SW 1271 (cell line): ENCODE measurements at regions not wholly inside any gene's neighbourhood (a gene's known extent, or its start where the extent isn't known, plus 50 kb on each side); places are given as distances from the start of the nearest gene placed in this dataset.
"Not testable (repeated sequence)": the region's sequence is repeated elsewhere in the genome, so short reads cannot be mapped to it uniquely, and the experiment has no call there.

Experiments used
- DNase-seq, 2 experiments: peaks; one replicate each; lab custom pipeline; 2025; lab: John Stamatoyannopoulos, UW

GRCh38 chr6:170044836-170045562 is 245.9 kb downstream of the DLL1 start:
- no peak for DNase-seq

- DNase-seq, result no peak
Measured at GRCh38 chr6:170043881-170044790, 246.7 kb downstream of the DLL1 start.

- no peak for DNase-seq
Measured at GRCh38 chr6:170043150-170043819, 247.6 kb downstream of the DLL1 start.

GRCh38 chr6:170042596-170043118 is 248.2 kb downstream of the DLL1 start:
- DNase-seq, result no peak

- DNase-seq, result no peak
Measured at GRCh38 chr6:170042123-170042522, 248.8 kb downstream of the DLL1 start.

GRCh38 chr6:170041526-170041925 is 249.4 kb downstream of the DLL1 start:
- no peak for DNase-seq

GRCh38 chr6:170040906-170041305 is 250.0 kb downstream of the DLL1 start:
- no peak for DNase-seq

GRCh38 chr6:170040115-170040500 is 250.8 kb downstream of the DLL1 start:
- DNase-seq, result no peak

- no peak for DNase-seq
Measured at GRCh38 chr6:170039156-170040114, 251.4 kb downstream of the DLL1 start.

- DNase-seq, result no peak
Measured at GRCh38 chr6:170038708-170039107, 252.2 kb downstream of the DLL1 start.

- DNase-seq, result no peak
Measured at GRCh38 chr6:170038251-170038650, 252.6 kb downstream of the DLL1 start.

GRCh38 chr6:170037541-170038250 is 253.2 kb downstream of the DLL1 start:
- no peak for DNase-seq

- no peak for DNase-seq
Measured at GRCh38 chr6:170036916-170037315, 254.0 kb downstream of the DLL1 start.

GRCh38 chr6:170036367-170036766 is 254.5 kb downstream of the DLL1 start:
- not testable (repeated sequence) for DNase-seq

- DNase-seq, result no peak
Measured at GRCh38 chr6:170035901-170036304, 255.0 kb downstream of the DLL1 start.

GRCh38 chr6:170035044-170035443 is 255.8 kb downstream of the DLL1 start:
- DNase-seq, result no peak

- no peak for DNase-seq
Measured at GRCh38 chr6:170034294-170034693, 256.6 kb downstream of the DLL1 start.

- no peak for DNase-seq
Measured at GRCh38 chr6:170033666-170034065, 257.2 kb downstream of the DLL1 start.

- no peak for DNase-seq
Measured at GRCh38 chr6:170032706-170033309, 258.1 kb downstream of the DLL1 start.

GRCh38 chr6:170032197-170032596 is 258.7 kb downstream of the DLL1 start:
- DNase-seq, result no peak
